H1 (cell line): ENCODE measurements at regions not wholly inside any gene's neighbourhood (a gene's known extent, or its start where the extent isn't known, plus 50 kb on each side); places are given as distances from the start of the nearest gene placed in this dataset.

Experiments
- CTCF ChIA-PET: fragments of 300-600 bp; sonication (Branson Sonifier 250); formaldehyde crosslinking; loops from one replicate; lab custom pipeline; 2021; ENCODE audit not compliant: partially characterized antibody; lab: Charles Lee
- POLR2A ChIA-PET: fragments of 300-600 bp; sonication (Branson Sonifier 250); formaldehyde crosslinking; loops from one replicate; lab custom pipeline; 2021; ENCODE audit warnings: inconsistent platforms; ENCODE audit not compliant: partially characterized antibody; lab: Charles Lee
- DNase-seq, 2 experiments: peaks; one replicate each; pipeline versions ENCODE4 v3.0.0 to v3.0.0-alpha.2; 2010 to 2022; ENCODE audit warnings: low spot score in 2 of 2, low read depth in 1 of 2, mixed read lengths in 1 of 2
- FAIRE-seq: peaks from 2 replicates; lab custom pipeline; 2011; peaks lifted over from hg19 to GRCh38; lab: Jason Lieb, UNC
- H2AFZ ChIP-seq: 2 replicates; pipeline ENCODE4 v1.8.1; 2012; ENCODE audit warnings: low read length, inconsistent platforms
- H2AK5ac ChIP-seq: 2 replicates; pipeline ENCODE4 v1.6.1; 2013; ENCODE audit warnings: low read depth, low read length
- H2BK120ac ChIP-seq: replicated peaks from 2 replicates; pipeline ENCODE3; 2013; ENCODE audit warnings: low read depth, low read length, inconsistent platforms
- H2BK12ac ChIP-seq: 2 replicates; pipeline ENCODE4 v1.6.1; 2013; ENCODE audit warnings: low read depth, low read length
- H2BK15ac ChIP-seq: 2 replicates; pipeline ENCODE4 v1.6.1; 2013; ENCODE audit warnings: low read length
- H2BK20ac ChIP-seq: 2 replicates; pipeline ENCODE4 v1.6.1; 2013; ENCODE audit warnings: low read length
- H2BK5ac ChIP-seq: 2 replicates; pipeline ENCODE4 v1.6.1; 2013; ENCODE audit warnings: low read depth, low read length
- H3K14ac ChIP-seq: 2 replicates; pipeline ENCODE4 v1.6.1; 2013; ENCODE audit warnings: inconsistent platforms; ENCODE audit not compliant: insufficient read length
- H3K18ac ChIP-seq: 2 replicates; pipeline ENCODE4 v1.6.1; 2013; ENCODE audit warnings: low read length; ENCODE audit errors: extremely low read depth
- H3K23ac ChIP-seq: 2 replicates; pipeline ENCODE4 v1.6.1; 2013; ENCODE audit warnings: inconsistent platforms; ENCODE audit not compliant: insufficient read length
- H3K23me2 ChIP-seq: 2 replicates; pipeline ENCODE4 v1.6.1; 2013; ENCODE audit warnings: low read depth, low read length
- H3K27ac ChIP-seq: 2 replicates; pipeline ENCODE4 v1.6.1; 2011; ENCODE audit warnings: low read depth, low read length, inconsistent platforms
- H3K27me3 ChIP-seq, 4 experiments: replicated peaks in 1 of 4; 1 replicate in 1 of 4; 2 replicates in 3 of 4; pipeline versions ENCODE4 v1.6.1 to v1.8.1; 2011 to 2013; ENCODE audit warnings: low read length in 3 of 4, mild to moderate bottlenecking in 3 of 4, inconsistent platforms in 2 of 4, mixed read lengths in 2 of 4, moderate library complexity in 1 of 4; ENCODE audit not compliant: control insufficient read depth in 3 of 4, insufficient read depth in 3 of 4; ENCODE audit errors: extremely low read depth in 1 of 4
- H3K36me3 ChIP-seq, 4 experiments: 2 replicates each; pipeline versions ENCODE4 v1.6.1 to v1.8.1; 2011 to 2013; ENCODE audit warnings: mild to moderate bottlenecking in 4 of 4, low read length in 3 of 4, moderate library complexity in 2 of 4, control low read depth in 1 of 4, inconsistent platforms in 1 of 4; ENCODE audit not compliant: insufficient read depth in 4 of 4, control insufficient read depth in 2 of 4
- H3K4ac ChIP-seq: replicated peaks from 2 replicates; pipeline ENCODE3; 2013; ENCODE audit warnings: low read length, low read depth, mixed read lengths, inconsistent platforms; ENCODE audit not compliant: insufficient read length
- H3K4me1 ChIP-seq, 4 experiments: replicated peaks in 1 of 4; 1 replicate in 1 of 4; 2 replicates in 3 of 4; pipeline versions ENCODE4 v1.6.1 to v1.8.1; 2011 to 2013; ENCODE audit warnings: low read length in 3 of 4, inconsistent platforms in 2 of 4, mixed read lengths in 1 of 4; ENCODE audit not compliant: insufficient read depth in 4 of 4, control insufficient read depth in 3 of 4
- H3K4me2 ChIP-seq, 2 experiments: 2 replicates each; pipeline versions ENCODE4 v1.6.1 to v1.8.1; 2011 to 2013; ENCODE audit warnings: low read depth in 2 of 2, low read length in 2 of 2, control low read depth in 1 of 2, inconsistent platforms in 1 of 2, mild to moderate bottlenecking in 1 of 2; ENCODE audit not compliant: insufficient read depth in 1 of 2
- H3K4me3 ChIP-seq, 4 experiments: fragments of 200-600, 300-600 bp in 1 of 4; sonication (generic), shearing (Covaris generic), sonication (Bioruptor Twin) in 1 of 4; 2 replicates each; pipeline versions ENCODE4 v1.5.1 to v1.8.1; 2011 to 2016; ENCODE audit warnings: low read length in 4 of 4, low read depth in 3 of 4, control low read depth in 2 of 4, inconsistent platforms in 2 of 4, mild to moderate bottlenecking in 2 of 4, mixed read lengths in 1 of 4, moderate library complexity in 1 of 4; ENCODE audit not compliant: insufficient read depth in 2 of 4; ENCODE audit errors: extremely low read depth in 1 of 4
- H3K56ac ChIP-seq: replicated peaks from 2 replicates; pipeline ENCODE3; 2013; ENCODE audit warnings: low read depth, mild to moderate bottlenecking, mixed read lengths, low read length, inconsistent platforms; ENCODE audit not compliant: insufficient read length
- H3K79me1 ChIP-seq: 2 replicates; pipeline ENCODE4 v1.6.1; 2013; ENCODE audit warnings: low read depth, low read length, control low read depth
- H3K79me2 ChIP-seq, 2 experiments: 2 replicates each; pipeline versions ENCODE4 v1.6.1 to v1.8.1; 2012 to 2013; ENCODE audit warnings: low read length in 2 of 2, mild to moderate bottlenecking in 2 of 2, inconsistent platforms in 1 of 2; ENCODE audit not compliant: insufficient read depth in 2 of 2, control insufficient read depth in 1 of 2
- H3K9ac ChIP-seq, 4 experiments: replicated peaks in 1 of 4; 1 replicate in 1 of 4; 2 replicates in 3 of 4; pipeline versions ENCODE4 v1.6.1 to v1.8.1; 2011 to 2013; ENCODE audit warnings: low read depth in 3 of 4, low read length in 3 of 4, control low read depth in 2 of 4, mild to moderate bottlenecking in 2 of 4, moderate library complexity in 2 of 4, inconsistent platforms in 1 of 4; ENCODE audit errors: extremely low read depth in 1 of 4
- H3K9me3 ChIP-seq, 2 experiments: 2 replicates each; pipeline versions ENCODE4 v1.6.1 to v1.8.1; 2012 to 2013; ENCODE audit warnings: mild to moderate bottlenecking in 2 of 2, moderate library complexity in 2 of 2, control low read depth in 1 of 2, inconsistent platforms in 1 of 2, low read depth in 1 of 2, low read length in 1 of 2, mixed read lengths in 1 of 2; ENCODE audit not compliant: insufficient read depth in 2 of 2
- H4K20me1 ChIP-seq, 2 experiments: replicated peaks in 1 of 2; 2 replicates each; pipeline versions ENCODE3 to v1.8.1; 2011 to 2013; ENCODE audit warnings: inconsistent platforms in 2 of 2, low read length in 2 of 2, mild to moderate bottlenecking in 1 of 2; ENCODE audit not compliant: insufficient read depth in 2 of 2, control insufficient read depth in 1 of 2
- H4K5ac ChIP-seq: 2 replicates; pipeline ENCODE4 v1.6.1; 2013; ENCODE audit warnings: low read length, low read depth, mixed read lengths, inconsistent platforms; ENCODE audit not compliant: insufficient read length
- H4K8ac ChIP-seq: 2 replicates; pipeline ENCODE4 v1.8.0; 2013; ENCODE audit warnings: mild to moderate bottlenecking, moderate library complexity, low read length, inconsistent platforms; ENCODE audit not compliant: insufficient read depth; ENCODE audit errors: extremely low read depth
- H4K91ac ChIP-seq: replicated peaks from 2 replicates; pipeline ENCODE3; 2013; ENCODE audit warnings: low read length, mixed read lengths, inconsistent platforms; ENCODE audit not compliant: insufficient read length
- BRCA1 ChIP-seq: IDR thresholded peaks from 2 replicates; pipeline ENCODE4 v1.6.1; 2012; ENCODE audit warnings: low read depth, low read length, improper control_type of control experiment
- E2F6 ChIP-seq: IDR thresholded peaks from 2 replicates; pipeline ENCODE4 v1.6.1; 2012; ENCODE audit warnings: inconsistent platforms
- EGR1 ChIP-seq: IDR thresholded peaks from 2 replicates; pipeline ENCODE4 v1.6.1; 2011; ENCODE audit warnings: low read depth, low read length, borderline replicate concordance
- EP300 ChIP-seq, 2 experiments: IDR thresholded peaks; 1 replicate in 1 of 2; 2 replicates in 1 of 2; pipeline ENCODE4 v1.6.1; 2011 to 2012; ENCODE audit warnings: low read depth in 2 of 2, low read length in 2 of 2, mild to moderate bottlenecking in 2 of 2, borderline replicate concordance in 1 of 2, inconsistent platforms in 1 of 2, moderate library complexity in 1 of 2
- FOSL1 ChIP-seq: IDR thresholded peaks from 2 replicates; pipeline ENCODE4 v1.6.1; 2011; ENCODE audit warnings: mild to moderate bottlenecking, low read depth, low read length, moderate library complexity; ENCODE audit not compliant: insufficient read depth
- GTF2F1 ChIP-seq: IDR thresholded peaks from 2 replicates; pipeline ENCODE4 v1.6.1; 2012; ENCODE audit warnings: low read depth, low read length, improper control_type of control experiment, borderline replicate concordance
- HDAC2 ChIP-seq, 2 experiments: fragments of 300-600 bp in 1 of 2; sonication (generic) in 1 of 2; IDR thresholded peaks; 2 replicates each; pipeline ENCODE4 v1.6.1; 2011 to 2012; ENCODE audit warnings: low read depth in 2 of 2, low read length in 2 of 2, mild to moderate bottlenecking in 2 of 2, moderate library complexity in 2 of 2, borderline replicate concordance in 1 of 2, inconsistent platforms in 1 of 2
- KDM5A ChIP-seq: fragments of 200-600 bp; IDR thresholded peaks from 2 replicates; pipeline ENCODE4 v1.7.1; 2012; ENCODE audit warnings: mild to moderate bottlenecking, low read length, inconsistent platforms, mixed read lengths
- MAX ChIP-seq: IDR thresholded peaks from 2 replicates; pipeline ENCODE4 v1.6.1; 2012; ENCODE audit warnings: inconsistent platforms
- POLR2A ChIP-seq, 2 experiments: IDR thresholded peaks; 1 replicate in 1 of 2; 2 replicates in 1 of 2; pipeline ENCODE4 v1.6.1; 2011; ENCODE audit warnings: low read depth in 2 of 2, low read length in 2 of 2, mild to moderate bottlenecking in 2 of 2; ENCODE audit errors: control extremely low read depth in 1 of 2
- RNF2 ChIP-seq: fragments of 200-900, 300-1000 bp; sonication (generic); IDR thresholded peaks from 2 replicates; pipeline ENCODE4 v1.7.1; 2016; ENCODE audit warnings: borderline replicate concordance, low read depth, mild to moderate bottlenecking, antibody characterized with exemption, low read length; ENCODE audit not compliant: poor library complexity, severe bottlenecking; ENCODE audit errors: missing control alignments
- SIX5 ChIP-seq: IDR thresholded peaks from 2 replicates; pipeline ENCODE4 v1.6.1; 2011; ENCODE audit warnings: mild to moderate bottlenecking, low read depth, low read length
- TAF1 ChIP-seq: IDR thresholded peaks from 2 replicates; pipeline ENCODE4 v1.6.1; 2011; ENCODE audit warnings: mild to moderate bottlenecking, low read depth, low read length
- TBP ChIP-seq: IDR thresholded peaks from 2 replicates; pipeline ENCODE4 v1.6.1; 2011; ENCODE audit warnings: low read depth, low read length, improper control_type of control experiment
- WGBS, 2 experiments: shearing (Covaris generic) in 1 of 2; methylation state at CpG; one replicate each; pipeline versions ENCODE4 v1.1.6 to v1.1.7; 2013 to 2015; ENCODE audit warnings: low lambda C conversion rate in 2 of 2, mixed read lengths in 2 of 2, inconsistent platforms in 1 of 2, low coverage in 1 of 2, missing lambda C conversion rate in 1 of 2; ENCODE audit not compliant: insufficient replicate concordance in 2 of 2, insufficient coverage in 1 of 2, insufficient read length in 1 of 2; ENCODE audit errors: extremely low coverage in 1 of 2, missing lambda C conversion rate in 1 of 2; 5-methylcytosine and 5-hydroxymethylcytosine counted together

GRCh38 chr1:106121728-106122127, 934.7 kb upstream of the PRMT6 start:
- no peak overlapping the region for H4K91ac ChIP-seq
- H3K4me3 ChIP-seq: no peak overlapping the region
- no peaks in the 10 kb centered on the region for H3K36me3 ChIP-seq
- no peaks in the 10 kb centered on the region for H3K79me2 ChIP-seq
- H2BK15ac ChIP-seq: no peak overlapping the region
- no peak overlapping the region for H3K27ac ChIP-seq
- no peak overlapping the region for H3K56ac ChIP-seq
- no peak overlapping the region for H3K4me2 ChIP-seq
- H4K5ac ChIP-seq: no peak overlapping the region
- no peak overlapping the region for H2BK120ac ChIP-seq
- FAIRE-seq (no peak), DNase-seq (no peak)
- no peak overlapping the region for H3K4ac ChIP-seq
- no peak overlapping the region for H4K8ac ChIP-seq
- no peaks in the 10 kb centered on the region for H3K4me1 ChIP-seq
- ChIA-PET POLR2A (no interaction called here), CTCF (interaction anchor here (0.5 kb wide), 1 partner anchor 95 kb away, joined by 3 read pairs; no protein-coding TSS in a partner anchor)
- H2AK5ac ChIP-seq: no peak overlapping the region
- H3K27me3 ChIP-seq: no peaks in the 10 kb centered on the region
- no peak overlapping the region for H2BK20ac ChIP-seq
- WGBS, 2 experiments: 75% methylated on average over 6 of the region's 6 CpGs; no CpG with 5 or more reads in 1 of the 2 experiments
- peaks cover 19 to 22% of the 10 kb centered on the region in 2 experiments for H3K9me3 ChIP-seq
- no peak overlapping the region for H2BK12ac ChIP-seq
- no peak overlapping the region for H3K9ac ChIP-seq
- H4K20me1 ChIP-seq: no peaks in the 10 kb centered on the region
- no peaks in the 10 kb centered on the region for H3K79me1 ChIP-seq
- no peak overlapping the region for H3K23ac ChIP-seq
- H2AFZ ChIP-seq: no peak overlapping the region
- H3K14ac ChIP-seq: no peak overlapping the region
- H3K18ac ChIP-seq: no peak overlapping the region
- H3K23me2 ChIP-seq: no peaks in the 10 kb centered on the region
- no peak overlapping the region for H2BK5ac ChIP-seq
- TF ChIP-seq POLR2A (IDR thresholded peaks at IDR 0.05; ENCODE audit: control extremely low read depth in 1 of 2, low read depth in 2 of 2, low read length in 2 of 2) (no peak), E2F6 (no peak), TAF1 (no peak), EGR1 (no peak), BRCA1 (no peak), HDAC2 (IDR thresholded peaks at IDR 0.05; ENCODE audit: borderline replicate concordance in 1 of 2, low read depth in 2 of 2, low read length in 2 of 2) (no peak), SIX5 (no peak), KDM5A (no peak), FOSL1 (no peak), TBP (no peak), EP300 (IDR thresholded peaks at IDR 0.05; ENCODE audit: borderline replicate concordance in 1 of 2, low read depth in 2 of 2, low read length in 2 of 2) (no peak), MAX (no peak), GTF2F1 (no peak), RNF2 (no peak)
